ENCODE measurements at regions not wholly inside any gene's neighbourhood (a gene's known extent, or its start where the extent isn't known, plus 50 kb on each side); places are given as distances from the start of the nearest gene placed in this dataset.

DNA sequence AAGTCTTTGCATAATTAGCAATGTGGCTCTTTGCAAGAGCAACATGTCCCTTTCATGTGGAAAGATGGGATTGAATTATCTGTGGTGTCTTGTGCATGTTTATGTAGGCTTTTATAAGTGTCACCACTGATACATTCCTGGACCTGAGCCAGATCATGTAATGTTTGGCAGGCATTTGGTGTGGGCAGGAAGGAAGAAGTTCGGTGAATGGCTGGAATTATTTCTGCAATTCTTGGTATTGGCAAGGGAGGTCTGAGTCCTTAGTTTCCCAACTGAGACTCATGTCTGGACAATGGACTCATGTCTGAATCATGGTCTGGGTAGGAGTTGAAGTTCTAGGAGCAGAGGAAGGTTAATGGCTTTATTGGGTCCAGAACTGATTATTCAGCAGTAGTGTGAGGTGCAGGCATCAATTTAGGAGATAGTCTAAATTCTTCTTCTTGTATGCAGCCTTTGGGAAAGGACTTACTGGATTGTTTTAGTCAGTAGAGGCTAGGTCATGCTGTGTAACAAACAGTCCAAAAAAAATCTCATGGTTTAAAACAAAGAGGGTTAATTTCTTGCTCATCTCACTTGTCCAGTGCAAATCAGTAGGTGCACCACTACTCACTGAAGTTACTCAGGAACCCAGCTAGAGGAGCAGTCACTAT is 186.5 kb upstream of the LHX5 start:
- DNase-seq (ENCODE audit: low spot score), result no peak

DNA sequence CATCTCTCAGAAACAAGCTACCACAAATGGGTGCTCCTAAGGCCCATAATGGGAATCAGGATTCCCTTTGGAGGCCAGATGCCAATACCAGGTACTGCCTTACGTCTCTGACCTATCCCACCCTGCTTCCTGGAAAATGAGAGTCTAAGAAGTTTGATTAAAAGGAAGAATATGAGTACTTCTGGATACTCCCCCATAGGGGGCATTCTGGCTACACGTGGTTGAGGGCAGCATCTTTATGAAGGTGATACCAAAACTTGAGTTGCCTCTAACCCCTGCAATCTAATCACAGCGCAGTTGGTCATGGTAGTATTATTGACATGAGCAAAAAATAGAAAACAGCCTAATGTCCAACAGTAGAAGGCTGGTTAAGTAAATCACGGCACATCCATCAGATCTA is 184.2 kb upstream of the LHX5 start:
- DNase-seq (ENCODE audit: low spot score), result no peak

DNA sequence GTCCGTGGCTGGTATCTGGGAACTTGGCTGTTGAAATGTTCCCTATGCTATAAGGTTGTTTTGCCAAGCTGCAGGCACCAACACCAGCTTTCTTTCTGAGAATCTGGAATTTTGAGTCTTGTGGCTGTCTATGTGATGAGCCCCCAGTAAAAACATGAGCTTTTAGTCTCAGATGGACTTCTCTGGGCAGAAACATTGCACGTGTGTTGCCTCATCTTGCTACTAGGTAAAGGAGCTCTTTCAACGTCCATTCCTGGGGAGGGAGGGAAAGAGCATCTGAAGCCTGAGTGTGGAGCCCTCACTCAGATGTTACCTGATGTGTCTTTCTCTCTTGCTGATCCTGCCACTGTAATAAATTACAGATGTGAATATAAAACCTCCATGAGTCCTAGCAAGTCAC is 183.8 kb upstream of the LHX5 start:
- no peak for DNase-seq (ENCODE audit: low spot score)

DNA sequence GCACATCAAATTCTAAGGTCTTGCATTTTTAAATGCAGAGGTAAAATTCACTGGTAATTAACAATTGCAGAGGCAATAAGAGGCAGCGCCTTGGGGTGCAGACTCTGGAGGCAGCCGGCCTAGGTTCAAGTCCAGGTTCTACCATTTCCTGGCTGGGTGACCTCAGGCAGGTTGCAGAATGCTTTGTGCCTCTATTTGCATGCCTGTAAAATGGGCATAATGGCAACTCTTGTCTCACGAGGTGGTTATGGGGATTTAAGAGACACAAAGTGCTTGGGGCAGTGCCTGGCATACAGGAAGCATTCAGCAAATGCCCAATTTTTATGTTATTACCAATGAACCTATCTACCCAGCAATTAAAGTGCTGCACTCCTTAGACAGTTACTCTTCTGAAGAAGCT is 180.0 kb upstream of the LHX5 start:
- no peak for DNase-seq (ENCODE audit: low spot score)

DNA sequence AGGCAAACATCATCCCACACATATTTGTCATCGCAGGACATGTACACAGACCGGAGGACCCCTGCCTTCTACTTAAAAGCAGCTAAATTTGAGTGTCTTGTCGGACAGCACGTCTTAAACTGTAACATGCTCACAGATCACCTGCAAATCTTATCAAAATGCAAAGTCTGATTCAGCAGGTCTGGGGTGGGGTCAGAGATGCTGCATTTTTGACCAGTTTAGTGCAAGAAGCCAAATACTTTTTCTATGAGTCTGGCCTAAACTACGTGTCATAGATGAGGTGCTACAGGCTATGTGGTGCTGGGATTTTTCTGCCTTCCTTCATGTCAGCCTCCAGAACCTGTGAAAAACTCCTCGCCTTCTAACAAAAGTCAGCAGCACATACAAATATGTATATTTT is 178.8 kb upstream of the LHX5 start:
- DNase-seq (ENCODE audit: low spot score), result no peak

DNA sequence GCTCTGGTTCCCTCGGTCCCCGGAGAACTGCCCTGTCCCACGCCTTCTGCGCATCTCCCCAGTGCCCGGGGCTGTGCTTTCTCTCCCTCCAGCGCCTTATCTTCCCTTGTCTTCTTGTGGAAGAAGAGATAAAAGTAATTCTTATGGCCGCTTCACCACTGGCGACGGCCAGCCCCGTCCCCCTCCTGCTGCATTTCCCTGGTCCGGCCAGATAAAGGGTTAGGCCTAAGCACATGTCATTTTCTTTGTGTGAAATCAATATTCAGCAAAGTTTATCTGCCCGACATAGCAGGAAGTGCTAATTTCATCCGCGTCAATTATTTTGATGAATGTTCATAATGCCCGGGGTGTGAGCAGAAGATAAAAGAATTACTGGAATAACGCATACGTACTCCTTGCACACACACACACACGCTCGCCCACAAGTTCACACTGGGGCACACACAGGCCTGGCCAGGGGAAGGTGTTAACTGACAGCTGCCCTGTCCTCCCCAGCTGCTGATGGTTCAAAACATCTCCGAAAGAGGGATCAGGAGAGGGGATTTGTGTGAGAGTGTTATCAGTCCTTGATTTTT is 177.7 kb upstream of the LHX5 start:
- DNase-seq (ENCODE audit: low spot score), result no peak

DNA sequence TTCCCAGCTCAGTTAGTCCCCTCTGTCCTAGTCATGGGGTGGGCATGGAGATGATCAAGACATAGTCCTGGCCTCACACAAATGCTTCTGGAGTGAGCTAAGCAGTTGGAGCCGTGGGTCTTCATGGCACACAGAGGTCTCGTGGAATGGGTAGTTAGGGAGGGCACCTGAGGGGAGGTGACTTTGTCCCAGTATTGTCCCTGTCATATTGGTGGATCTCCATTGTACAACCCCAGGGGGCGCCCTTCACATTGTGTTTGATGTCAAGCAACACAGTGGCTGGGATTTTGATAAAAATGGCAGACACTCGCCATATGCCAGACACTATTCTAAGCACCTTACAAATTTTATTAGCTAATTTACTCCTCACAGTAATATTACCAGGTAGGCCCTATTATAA is 175.4 kb upstream of the LHX5 start:
- no peak for DNase-seq (ENCODE audit: low spot score)

DNA sequence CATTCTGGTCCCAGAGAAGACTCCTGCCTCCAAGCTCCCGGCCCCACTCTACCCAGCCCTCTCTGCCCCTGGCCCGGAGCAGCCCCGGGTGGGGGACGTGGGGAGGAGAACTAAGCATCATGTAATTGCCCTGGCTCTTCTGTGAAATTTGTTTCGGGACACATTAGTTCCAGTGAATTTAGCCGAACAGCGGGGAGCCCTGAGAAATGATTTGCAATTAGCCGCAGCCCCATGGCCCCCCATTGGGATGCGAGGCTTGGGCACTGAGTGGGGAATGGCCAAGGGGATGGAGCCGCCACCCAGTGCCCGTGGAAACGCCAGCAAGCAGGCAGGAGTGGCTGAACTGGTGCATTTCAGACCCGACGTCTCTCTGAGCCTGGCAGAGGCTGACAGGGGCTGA is 173.9 kb upstream of the LHX5 start:
- DNase-seq (ENCODE audit: low spot score), result no peak

DNA sequence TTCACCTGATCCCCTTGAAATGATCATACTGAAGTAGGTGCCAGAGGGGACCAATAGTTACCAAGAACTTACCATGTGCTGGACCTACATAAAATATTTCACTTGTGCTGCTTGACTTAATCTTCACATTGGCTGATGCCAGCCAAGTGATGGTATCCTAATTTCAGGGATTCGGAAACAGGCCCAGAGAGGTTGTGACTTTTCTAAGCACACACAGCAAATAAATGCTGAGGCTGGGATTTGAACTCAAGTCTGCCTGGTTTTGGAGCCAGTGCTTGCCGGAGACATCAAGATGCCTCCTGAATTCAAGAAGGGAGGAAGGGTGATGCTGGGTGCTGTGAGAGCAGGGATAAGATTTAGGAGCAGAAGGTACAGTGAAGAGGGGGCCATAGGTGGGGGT is 173.5 kb upstream of the LHX5 start:
- DNase-seq (ENCODE audit: low spot score), result no peak

DNA sequence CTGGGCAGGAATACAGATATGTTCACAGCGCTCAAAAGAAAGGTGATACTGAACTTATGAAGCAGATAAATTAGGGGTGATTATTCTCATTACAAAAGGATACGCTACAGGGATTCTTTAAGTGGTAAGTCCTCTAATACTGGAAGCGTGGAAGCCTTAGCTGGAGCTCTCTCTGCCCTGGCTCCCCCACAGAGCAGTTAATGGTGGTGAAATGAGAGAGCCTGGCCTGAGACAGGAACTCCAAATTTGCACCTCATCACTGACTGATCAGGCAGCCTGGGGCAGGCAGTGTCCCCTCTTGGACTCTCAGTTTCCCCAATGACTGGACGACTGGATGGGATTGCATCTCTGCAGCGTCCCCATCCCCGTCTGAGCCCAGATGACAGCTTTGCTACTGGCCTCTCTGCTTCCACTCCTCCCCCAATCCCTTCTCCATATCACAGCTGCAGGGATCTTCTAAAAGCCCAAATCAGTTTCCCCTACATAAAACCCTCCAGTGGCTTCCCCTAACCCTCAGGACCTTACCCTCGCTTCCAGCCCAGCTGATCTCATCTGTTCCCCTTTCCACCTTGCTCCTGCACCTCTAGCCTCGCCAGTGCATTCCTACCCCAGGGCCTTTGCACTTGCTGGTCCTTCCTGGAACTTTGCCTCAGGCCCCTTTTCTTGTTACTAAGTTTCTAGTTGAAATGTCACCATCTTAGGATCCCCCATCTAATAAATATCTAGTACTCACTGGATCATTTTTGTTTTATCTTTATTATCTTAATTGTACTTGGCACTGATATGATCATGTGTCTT is 171.7 kb upstream of the LHX5 start:
- DNase-seq (ENCODE audit: low spot score), result no peak

DNA sequence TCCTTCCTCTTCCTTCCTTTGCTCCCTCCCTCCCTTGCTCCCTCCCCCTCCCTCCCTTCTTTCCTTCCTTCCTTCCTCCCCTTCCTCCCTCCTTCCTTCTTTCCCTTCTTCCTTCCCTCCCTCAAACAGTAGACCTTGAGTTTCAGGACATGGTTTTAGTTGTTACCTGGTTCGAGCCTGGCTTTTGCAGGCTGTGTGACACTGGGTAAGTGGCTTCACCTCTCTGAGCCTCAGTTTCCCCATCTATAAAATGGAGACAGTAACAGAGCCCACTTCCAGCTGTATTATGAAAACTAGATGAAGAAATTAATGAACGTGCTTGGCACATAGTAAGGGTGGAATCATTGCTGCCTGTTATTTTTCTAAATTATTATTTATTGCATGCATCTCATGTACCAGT is 171.0 kb upstream of the LHX5 start:
- DNase-seq (ENCODE audit: low spot score), result no peak

DNA sequence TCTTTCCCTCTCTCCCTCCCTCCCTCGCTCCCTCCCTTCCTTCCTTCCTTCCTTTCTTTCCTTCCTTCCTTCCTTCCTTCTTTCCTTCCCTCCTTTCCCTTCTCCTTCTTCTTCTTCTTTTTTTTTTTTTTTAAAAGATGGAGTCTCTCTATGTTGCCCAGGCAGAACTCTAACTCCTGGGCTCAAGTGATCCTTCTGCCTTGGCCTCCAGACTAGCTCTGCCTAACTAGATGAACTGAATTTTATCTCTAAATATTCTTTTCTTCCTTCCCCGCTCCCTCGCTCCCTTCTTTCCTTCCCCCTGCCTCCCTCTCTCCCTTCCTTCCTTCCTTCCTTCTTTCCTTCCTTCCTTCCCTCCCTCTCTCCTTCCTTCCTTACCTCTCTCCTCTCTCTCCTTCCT is 170.5 kb upstream of the LHX5 start:
- no peak for DNase-seq (ENCODE audit: low spot score)

DNA sequence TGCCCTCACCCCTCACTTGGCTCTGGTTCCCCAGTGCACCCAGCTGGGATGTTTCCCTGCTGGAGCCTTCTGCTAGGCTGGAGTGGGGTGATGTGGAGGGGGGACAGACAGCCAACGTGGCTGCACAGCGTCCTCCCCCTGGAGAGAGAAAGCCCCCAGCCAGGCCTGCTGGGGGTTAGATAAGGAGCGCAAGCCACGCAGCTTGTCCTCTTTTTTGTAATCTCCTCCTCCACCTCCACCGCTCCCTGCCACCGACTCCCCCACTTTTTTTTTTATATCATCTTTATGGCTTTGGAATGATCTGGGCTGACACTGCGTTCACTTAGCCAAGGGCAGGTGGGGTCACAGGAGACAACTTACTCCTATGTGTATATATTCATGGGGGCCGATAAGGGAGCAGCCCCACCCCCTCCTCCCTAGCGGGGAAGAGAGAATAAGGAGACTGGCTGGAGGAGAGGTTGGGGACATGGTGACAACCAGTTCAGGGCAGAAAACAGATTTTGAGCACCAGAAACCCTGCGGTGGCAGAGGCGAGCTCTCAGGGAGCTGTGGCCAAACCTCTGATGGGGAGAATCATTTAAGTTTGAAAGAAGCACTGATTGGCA is 169.9 kb upstream of the LHX5 start:
- no peak for DNase-seq (ENCODE audit: low spot score)

DNA sequence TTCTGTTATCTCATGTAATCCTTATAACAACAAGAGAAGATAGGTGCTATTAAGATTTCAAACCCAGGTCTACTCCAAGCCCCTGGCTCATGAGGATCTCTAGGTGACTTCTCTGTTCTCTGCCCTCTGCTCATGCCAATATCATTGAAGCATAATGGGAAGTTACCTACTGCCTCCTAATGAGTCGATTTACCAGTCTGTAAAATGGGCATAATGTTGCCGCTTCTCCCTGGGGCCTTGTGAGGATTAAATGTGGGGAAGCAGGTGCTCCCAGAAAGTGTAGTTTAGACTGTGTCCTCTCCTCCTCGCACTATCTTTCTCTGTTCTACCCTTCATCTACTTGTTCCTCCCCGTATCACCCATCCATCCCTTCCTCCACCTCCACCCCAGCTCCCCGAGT is 169.2 kb upstream of the LHX5 start:
- no peak for DNase-seq (ENCODE audit: low spot score)

DNA sequence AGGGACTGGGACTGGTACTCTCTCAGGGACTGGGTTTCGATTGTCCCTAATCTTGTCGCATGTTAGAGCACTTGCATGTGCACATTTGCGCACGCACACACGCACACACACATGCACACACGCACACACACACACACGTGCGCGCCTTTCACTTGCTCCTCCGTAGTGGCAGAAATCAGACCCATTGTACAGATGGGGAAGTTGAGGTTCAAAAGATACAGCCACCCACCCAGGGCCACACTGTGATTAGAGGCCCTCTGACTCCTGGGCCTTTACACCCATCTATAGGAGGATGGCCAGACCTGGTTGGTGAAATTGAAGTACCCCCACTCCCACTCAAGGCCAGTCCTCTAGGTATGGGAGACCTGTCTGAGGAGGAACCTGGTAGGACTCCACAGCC is 167.8 kb upstream of the LHX5 start:
- DNase-seq (ENCODE audit: low spot score), result no peak

DNA sequence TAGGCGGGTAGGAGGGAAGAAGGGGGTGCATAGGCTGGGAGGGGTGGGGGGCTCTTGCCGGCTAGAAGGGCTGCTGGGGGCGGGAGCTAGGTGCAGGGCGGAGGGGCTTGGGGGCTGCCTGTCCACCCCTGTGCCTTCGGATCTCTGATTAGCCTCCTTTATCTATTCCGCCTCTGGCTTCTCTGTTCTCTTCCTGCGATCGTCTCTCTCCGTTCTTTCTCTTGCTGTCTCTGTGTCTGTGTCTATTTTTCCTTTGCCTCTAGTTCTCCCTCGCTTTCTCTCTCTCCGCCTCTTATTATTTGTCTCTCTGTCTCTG is 166.7 kb upstream of the LHX5 start:
- no peak for DNase-seq (ENCODE audit: low spot score)

DNA sequence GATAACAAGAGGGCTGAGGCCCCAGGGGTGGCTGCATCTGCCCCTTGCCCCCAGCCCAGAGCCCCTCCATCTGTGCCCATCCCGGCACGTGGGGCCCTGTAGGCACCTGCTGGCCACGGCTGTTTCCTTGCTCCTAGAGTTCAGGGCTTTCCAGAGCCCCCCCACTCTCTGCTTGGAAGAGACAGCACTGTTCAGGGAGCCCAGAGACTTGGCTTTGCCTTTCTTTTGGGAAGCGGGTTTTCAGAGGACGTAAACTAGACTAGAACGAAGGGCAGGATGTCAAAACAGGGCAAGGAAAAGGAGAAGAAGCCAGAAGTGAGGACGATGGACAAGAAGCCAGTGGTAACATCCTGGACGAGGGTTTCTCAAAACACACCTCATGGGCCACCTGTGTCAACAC is 163.3 kb upstream of the LHX5 start:
- DNase-seq (ENCODE audit: low spot score), result no peak

DNA sequence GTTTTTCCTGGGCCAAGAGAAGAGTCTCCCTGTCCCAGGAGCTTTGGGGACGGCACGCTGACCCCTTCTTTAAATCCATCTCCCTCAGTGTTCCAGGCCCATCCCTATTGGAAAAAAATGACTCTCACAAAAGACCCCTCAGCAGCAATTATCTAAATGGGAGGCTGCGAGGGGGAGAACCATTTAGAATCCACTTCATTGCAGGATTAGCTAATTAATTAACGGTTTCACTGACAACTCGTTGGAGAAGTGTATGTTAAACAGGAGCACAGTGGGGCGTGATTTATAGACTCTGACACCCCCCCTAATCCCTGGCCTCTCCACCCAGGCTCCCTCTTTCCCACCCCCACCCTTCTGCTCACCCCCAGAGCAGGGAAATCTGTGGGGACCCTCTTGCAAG is 162.8 kb upstream of the LHX5 start:
- DNase-seq (ENCODE audit: low spot score), result no peak

DNA sequence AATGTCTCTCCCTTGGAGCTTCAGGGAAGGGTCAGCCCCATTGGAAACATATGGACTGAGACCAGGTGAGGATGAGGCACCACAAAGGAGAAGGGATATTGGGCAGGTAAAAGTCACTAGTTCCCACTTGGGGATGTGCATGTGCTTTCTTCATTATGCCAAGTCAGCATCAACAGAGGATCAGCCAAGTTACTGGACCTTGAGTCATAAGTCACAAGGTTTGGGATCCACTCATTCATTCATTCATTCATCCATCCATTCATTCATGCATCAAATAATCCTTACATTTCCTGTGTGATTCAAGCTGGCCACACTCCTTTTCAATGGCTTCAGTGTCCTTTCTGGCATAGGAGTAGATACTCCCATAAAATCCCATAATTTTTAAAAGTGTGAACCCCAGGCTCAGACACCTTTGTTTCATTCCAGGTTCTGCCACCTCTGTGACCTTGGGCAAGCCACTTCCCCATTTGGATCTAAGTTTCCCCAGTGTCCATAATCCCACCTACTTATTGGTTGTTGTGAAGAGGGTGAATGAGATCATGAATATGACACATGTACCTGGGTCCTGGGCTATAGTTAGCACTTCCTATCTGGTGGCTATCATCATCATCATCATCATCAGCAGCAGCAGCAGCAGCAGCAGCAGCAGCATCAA is 162.1 kb upstream of the LHX5 start:
- no peak for DNase-seq (ENCODE audit: low spot score)

DNA sequence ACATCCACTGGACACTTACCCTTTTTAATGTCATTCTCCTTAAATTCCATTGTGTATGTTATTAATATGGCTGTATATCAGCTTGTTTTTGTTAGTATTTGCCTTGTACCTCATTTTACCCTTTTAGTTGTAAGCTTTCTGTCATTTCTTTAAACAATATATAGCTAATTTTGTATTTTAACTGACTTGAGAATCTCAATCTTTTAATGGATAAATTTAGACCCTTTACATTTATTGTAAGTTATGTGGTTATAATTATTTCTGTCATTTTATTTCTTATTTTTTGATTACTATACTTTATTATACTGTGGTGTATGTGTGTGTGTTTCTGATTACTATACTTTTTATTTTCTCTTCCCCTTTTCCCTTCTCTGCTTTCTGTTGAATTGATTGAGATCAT is 159.0 kb upstream of the LHX5 start:
- no peak for DNase-seq (ENCODE audit: low spot score)

DNA sequence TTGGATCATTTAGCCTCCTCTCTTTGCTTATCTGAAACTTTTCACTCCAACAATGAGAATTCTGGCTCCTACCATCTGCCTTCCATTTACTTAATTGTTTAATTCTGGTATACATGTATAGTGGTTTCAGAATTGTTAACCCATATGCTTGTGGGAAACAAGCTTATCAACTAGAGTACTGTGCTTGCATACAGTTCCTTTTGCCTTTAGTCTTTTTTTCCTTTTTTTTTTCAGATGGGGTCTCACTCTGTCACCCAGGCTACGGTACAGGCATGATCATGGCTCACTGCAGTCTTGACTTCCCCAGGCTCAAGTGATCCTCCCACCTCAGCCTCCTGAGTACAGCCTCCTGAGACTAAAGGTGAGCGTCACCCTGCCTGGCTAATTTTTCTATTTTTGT is 153.8 kb upstream of the LHX5 start:
- DNase-seq (ENCODE audit: low spot score), result no peak

DNA sequence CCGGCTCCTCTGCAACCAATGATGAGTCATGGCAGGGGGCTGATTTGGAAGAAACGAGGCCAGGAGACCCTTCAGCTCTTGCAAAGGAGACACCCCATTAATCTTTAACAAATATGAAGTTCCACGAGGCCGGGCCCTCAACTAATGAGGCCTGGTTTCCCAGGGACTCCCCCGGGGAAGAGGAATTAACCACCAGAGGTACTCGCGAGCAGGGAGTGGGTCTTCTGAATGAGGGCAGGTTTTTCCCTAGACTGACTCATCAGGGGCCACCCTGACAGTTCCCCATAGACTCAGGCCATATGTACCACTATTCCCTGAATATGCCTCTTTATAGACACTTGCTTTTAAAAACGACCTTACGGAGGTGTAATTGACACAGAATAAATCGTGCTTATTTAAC is 150.7 kb upstream of the LHX5 start:
- no peak for DNase-seq (ENCODE audit: low spot score)

DNA sequence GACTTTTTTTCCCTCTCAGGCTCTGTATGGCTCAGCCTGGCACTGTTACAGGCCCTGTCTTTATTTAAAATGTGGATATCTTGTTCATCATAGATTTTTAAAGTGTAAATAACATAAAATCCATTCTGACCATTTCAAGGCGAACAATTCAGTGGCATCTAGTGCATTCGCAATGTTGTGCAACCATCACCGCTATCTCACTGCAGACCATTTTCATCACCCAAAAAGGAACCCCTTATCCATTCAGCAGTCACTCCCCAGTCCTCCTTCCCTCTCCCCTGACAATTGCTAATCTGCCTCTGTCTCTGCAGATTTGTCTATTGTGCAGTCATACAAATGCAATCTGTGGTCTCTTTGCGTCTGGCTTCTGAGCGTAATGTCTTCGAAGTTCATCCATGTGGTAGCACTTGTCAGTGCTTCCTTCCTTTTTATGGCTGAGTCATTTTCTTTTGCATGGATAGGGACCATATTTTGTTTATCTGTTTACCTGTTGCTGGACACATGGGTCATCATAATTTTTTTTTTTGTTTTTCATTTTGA is 148.8 kb upstream of the LHX5 start:
- no peak for DNase-seq (ENCODE audit: low spot score)

Measured in kidney tubule cell (primary cell).